Activated CD8-positive, alpha-beta memory T cell treated with anti-CD3 and anti-CD28 coated beads, Interleukin-2, amount 10 ng/mL, durations not matched to agents 7 days and 5 days (primary cell): ENCODE measurements at regions not wholly inside any gene's neighbourhood (a gene's known extent, or its start where the extent isn't known, plus 50 kb on each side); places are given as distances from the start of the nearest gene placed in this dataset.

Experiments used
- ATAC-seq: fragments of 150-1000 bp; cut with Tn5 transposase; one replicate; pipeline ENCODE4 v1.10.0; 2021; ENCODE audit warnings: moderate library complexity
- CTCF ChIA-PET: fragments of 350-600 bp; sonication (Branson Sonifier 250); formaldehyde crosslinking; loops from one replicate; lab custom pipeline; 2021; ENCODE audit warnings: antibody characterized with exemption; lab: Charles Lee
- DNase-seq: peaks from one replicate; pipeline ENCODE4 v3.0.0-alpha.2; 2020
- H3K27ac Mint-ChIP-seq: one replicate; pipeline ENCODE4 v1.8.0; 2021; ENCODE audit warnings: mild to moderate bottlenecking, mixed read lengths
- H3K27me3 Mint-ChIP-seq: one replicate; pipeline ENCODE4 v1.8.0; 2021; ENCODE audit warnings: mixed read lengths
- H3K36me3 Mint-ChIP-seq: one replicate; pipeline ENCODE4 v1.8.0; 2021; ENCODE audit warnings: mild to moderate bottlenecking, mixed read lengths
- H3K4me1 Mint-ChIP-seq: one replicate; pipeline ENCODE4 v1.8.0; 2021; ENCODE audit warnings: mixed read lengths
- H3K4me3 Mint-ChIP-seq: one replicate; pipeline ENCODE4 v1.8.0; 2021; ENCODE audit warnings: mild to moderate bottlenecking, moderate library complexity, mixed read lengths
- H3K9me3 Mint-ChIP-seq: one replicate; pipeline ENCODE4 v1.8.0; 2022; ENCODE audit warnings: low read depth, mixed read lengths

- no peak overlapping the region for H3K4me3 Mint-ChIP-seq
These were observed 139.3 kb upstream of the HMCN1 start for GRCh38 chr1:185594786-185595410.

DNA sequence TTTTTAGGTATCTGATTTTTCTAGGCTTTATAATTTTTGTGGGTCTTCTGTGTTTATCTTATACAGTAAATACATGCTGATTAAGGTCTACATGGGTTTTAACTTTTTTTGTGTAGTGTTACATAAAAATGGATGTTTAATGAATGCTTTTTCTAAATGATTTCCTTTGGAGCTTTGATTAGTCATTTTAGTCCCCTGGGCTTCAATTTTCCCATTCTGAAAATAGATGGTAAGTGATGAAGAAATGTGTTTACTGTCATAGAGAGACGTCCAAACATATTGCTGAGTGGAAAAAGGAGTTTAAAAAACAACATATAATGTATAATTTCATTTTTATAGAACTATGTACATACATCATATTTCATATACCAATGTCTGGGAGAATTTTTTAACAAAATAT, 140.9 kb upstream of the HMCN1 start:
- no peak for ATAC-seq
- CTCF ChIA-PET: interaction anchor here (1.3 kb wide), 1 partner anchor 77 kb away, joined by 7 read pairs; no protein-coding TSS in a partner anchor
- Mint-ChIP-seq H3K27me3 (no peaks in the 10 kb centered on the region), H3K4me3 (no peak overlapping the region), H3K9me3 (peaks cover 2% of the 10 kb centered on the region), H3K36me3 (peaks cover 12% of the 10 kb centered on the region), H3K4me1 (peaks cover 23% of the 10 kb centered on the region), H3K27ac (no peak overlapping the region)
- no peak for DNase-seq

More at GRCh38 chr1:185594786-185595410, 139.3 kb upstream of the HMCN1 start:
- CTCF ChIA-PET: interaction anchor here (1.3 to 3.1 kb wide), 15 partner anchors 15 to 356 kb away, joined by 3 to 17 read pairs (median 7); partner anchors contain the start of gene IVNS1ABP
- Mint-ChIP-seq H3K27ac (no peak overlapping the region), H3K36me3 (peaks cover 12% of the 10 kb centered on the region), H3K4me1 (peaks cover 23% of the 10 kb centered on the region), H3K9me3 (peaks cover 4% of the 10 kb centered on the region), H3K27me3 (no peaks in the 10 kb centered on the region)
- ATAC-seq: no peak
- no peak for DNase-seq

GRCh38 chr1:185585770-185586169, 148.4 kb upstream of the HMCN1 start:
- H3K4me1 Mint-ChIP-seq: no peaks in the 10 kb centered on the region
- no peaks in the 10 kb centered on the region for H3K27me3 Mint-ChIP-seq
- CTCF ChIA-PET: interaction anchor here (2.7 kb wide), 1 partner anchor 10 kb away, joined by 7 read pairs; no protein-coding TSS in a partner anchor
- no peak overlapping the region for H3K4me3 Mint-ChIP-seq
- DNase-seq: no peak
- H3K9me3 Mint-ChIP-seq: peaks cover 19% of the 10 kb centered on the region
- no peak for ATAC-seq
- no peak overlapping the region for H3K27ac Mint-ChIP-seq
- H3K36me3 Mint-ChIP-seq: peaks cover 27% of the 10 kb centered on the region

- peaks cover 33% of the 10 kb centered on the region for H3K9me3 Mint-ChIP-seq
- CTCF ChIA-PET: interaction anchor here (0.5 to 1.3 kb wide), 3 partner anchors 14 to 42 kb away, joined by 3 read pairs; no protein-coding TSS in a partner anchor
- DNase-seq: no peak
- no peaks in the 10 kb centered on the region for H3K4me1 Mint-ChIP-seq
- no peaks in the 10 kb centered on the region for H3K27me3 Mint-ChIP-seq
- ATAC-seq: no peak
- H3K36me3 Mint-ChIP-seq: peaks cover 55% of the 10 kb centered on the region
- H3K4me3 Mint-ChIP-seq: no peak overlapping the region
- no peak overlapping the region for H3K27ac Mint-ChIP-seq
These were observed 152.0 kb upstream of the HMCN1 start for GRCh38 chr1:185581961-185582725.

DNA sequence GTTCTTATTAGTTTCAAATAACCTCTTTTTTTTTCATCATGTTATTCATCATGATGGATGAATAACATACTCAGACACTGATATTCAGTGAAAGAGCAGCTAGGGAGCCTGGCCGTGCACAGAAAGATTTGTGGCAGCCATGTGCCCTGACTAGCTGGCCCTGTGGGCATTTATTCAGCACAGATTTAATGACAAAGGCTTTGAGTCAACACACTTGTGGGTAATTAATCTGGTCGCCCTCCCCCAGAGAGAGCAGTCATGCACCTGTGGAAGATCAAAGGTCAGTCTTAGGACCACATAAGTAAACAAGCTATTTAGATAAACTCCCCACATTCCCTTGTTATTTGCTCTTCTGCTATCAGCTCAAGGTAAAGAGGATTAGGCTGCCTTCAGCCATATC, 153.2 kb upstream of the HMCN1 start:
- H3K9me3 Mint-ChIP-seq: peaks cover 35% of the 10 kb centered on the region
- ATAC-seq (no peak), DNase-seq (no peak)
- no peaks in the 10 kb centered on the region for H3K27me3 Mint-ChIP-seq
- no peak overlapping the region for H3K4me3 Mint-ChIP-seq
- no peak overlapping the region for H3K27ac Mint-ChIP-seq
- peaks cover 60% of the 10 kb centered on the region for H3K36me3 Mint-ChIP-seq
- peaks cover 2% of the 10 kb centered on the region for H3K4me1 Mint-ChIP-seq
- CTCF ChIA-PET: interaction anchor here (0.6 to 1.6 kb wide), 4 partner anchors 15 to 411 kb away, joined by 3 to 8 read pairs (median 3); no protein-coding TSS in a partner anchor

DNA sequence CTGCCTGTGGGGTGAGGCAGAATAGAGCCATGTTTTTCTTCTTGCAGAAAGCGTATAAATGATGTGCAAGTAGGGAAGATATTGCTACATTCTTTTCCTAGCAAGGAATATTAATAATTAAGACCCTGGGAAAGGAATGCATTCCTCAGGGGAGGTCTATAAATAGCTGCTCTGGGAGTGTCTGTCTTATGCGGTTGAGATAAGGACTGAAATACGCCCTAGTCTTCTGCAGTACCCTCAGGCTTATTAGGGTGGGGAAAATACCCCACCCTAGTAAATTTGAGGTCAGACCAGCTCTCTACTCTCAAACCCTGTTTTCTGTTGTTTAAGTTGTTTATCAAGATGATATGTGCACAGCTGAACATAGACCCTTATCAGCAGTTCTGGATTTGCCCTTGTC, 155.9 kb upstream of the HMCN1 start:
- H3K36me3 Mint-ChIP-seq: peaks cover 70% of the 10 kb centered on the region
- peaks cover 4% of the 10 kb centered on the region for H3K4me1 Mint-ChIP-seq
- DNase-seq (no peak), ATAC-seq (no peak)
- H3K27ac Mint-ChIP-seq: no peak overlapping the region
- no peaks in the 10 kb centered on the region for H3K27me3 Mint-ChIP-seq
- H3K4me3 Mint-ChIP-seq: no peak overlapping the region
- H3K9me3 Mint-ChIP-seq: peaks cover 36% of the 10 kb centered on the region
- CTCF ChIA-PET: interaction anchor here (1.2 kb wide), 1 partner anchor 9 kb away, joined by 4 read pairs; no protein-coding TSS in a partner anchor

DNA sequence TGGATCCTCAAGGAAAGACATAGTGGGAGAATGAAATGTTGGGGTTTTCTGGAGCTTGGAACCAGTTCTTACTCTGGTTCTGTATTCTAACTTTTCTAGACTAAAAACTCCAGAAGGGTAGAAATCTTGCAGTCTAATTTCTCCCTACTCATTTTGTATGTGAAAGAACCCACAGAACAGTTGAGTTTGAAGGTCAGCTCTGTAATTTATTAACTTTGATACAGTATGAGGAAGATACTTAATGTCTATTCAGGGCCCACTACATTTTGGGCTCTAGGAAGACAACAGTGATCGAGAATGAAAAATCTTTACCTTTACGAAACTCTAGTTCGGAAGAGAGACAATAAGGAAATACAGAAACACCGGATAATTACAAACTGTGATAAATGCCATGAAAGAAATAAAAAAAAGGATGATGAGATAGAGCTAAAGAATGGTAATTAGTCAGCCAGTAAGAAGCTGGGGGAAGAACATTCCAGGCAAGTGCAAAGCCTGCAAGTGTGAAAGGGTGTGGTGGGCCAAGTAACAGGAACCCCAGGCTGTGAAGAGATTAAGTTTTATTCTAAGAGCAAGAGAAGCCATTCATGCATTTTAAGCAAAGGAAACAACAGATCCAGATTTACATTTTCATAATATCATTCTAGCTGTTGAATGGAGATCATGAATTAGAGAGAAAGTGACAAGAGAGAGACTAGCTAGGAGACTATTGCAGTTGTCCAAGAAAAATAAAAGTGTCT, 159.9 kb upstream of the HMCN1 start:
- H3K27me3 Mint-ChIP-seq: no peaks in the 10 kb centered on the region

DNA sequence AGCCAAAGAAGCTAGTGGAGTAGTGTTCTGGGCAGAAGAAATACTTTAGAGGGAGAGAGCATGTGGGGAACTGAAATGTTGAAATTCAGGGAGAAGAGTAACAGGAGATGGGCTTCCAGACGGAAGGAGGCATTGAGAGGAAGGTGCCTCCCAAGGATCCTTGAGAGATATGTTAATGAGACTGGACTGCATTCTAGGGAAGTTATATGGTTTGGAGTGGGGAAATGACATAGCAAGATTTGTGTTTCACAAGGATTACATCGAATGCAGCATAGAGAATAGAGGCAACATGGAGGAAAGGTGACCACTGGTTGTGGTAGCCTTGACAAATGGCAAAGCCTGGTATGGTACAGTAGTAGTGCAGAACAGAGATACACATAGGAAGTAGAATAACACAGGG, 160.5 kb upstream of the HMCN1 start:
- peaks cover 47% of the 10 kb centered on the region for H3K36me3 Mint-ChIP-seq
- peaks cover 21% of the 10 kb centered on the region for H3K9me3 Mint-ChIP-seq
- ATAC-seq: no peak
- DNase-seq: no peak
- no peaks in the 10 kb centered on the region for H3K27me3 Mint-ChIP-seq
- CTCF ChIA-PET: interaction anchor here (2.4 to 2.5 kb wide), 2 partner anchors 22 to 96 kb away, joined by 8 read pairs; no protein-coding TSS in a partner anchor
- no peak overlapping the region for H3K4me3 Mint-ChIP-seq
- H3K27ac Mint-ChIP-seq: no peak overlapping the region
- H3K4me1 Mint-ChIP-seq: peaks cover 15% of the 10 kb centered on the region

More for the DNA sequence above, 159.9 kb upstream of the HMCN1 start:
- no peak for ATAC-seq
- DNase-seq: no peak
- peaks cover 50% of the 10 kb centered on the region for H3K36me3 Mint-ChIP-seq
- peaks cover 25% of the 10 kb centered on the region for H3K9me3 Mint-ChIP-seq
- CTCF ChIA-PET: interaction anchor here (2.4 to 2.5 kb wide), 2 partner anchors 21 to 96 kb away, joined by 8 read pairs; no protein-coding TSS in a partner anchor
- H3K4me1 Mint-ChIP-seq: peaks cover 8% of the 10 kb centered on the region
- H3K4me3 Mint-ChIP-seq: no peak overlapping the region
- no peak overlapping the region for H3K27ac Mint-ChIP-seq

DNA sequence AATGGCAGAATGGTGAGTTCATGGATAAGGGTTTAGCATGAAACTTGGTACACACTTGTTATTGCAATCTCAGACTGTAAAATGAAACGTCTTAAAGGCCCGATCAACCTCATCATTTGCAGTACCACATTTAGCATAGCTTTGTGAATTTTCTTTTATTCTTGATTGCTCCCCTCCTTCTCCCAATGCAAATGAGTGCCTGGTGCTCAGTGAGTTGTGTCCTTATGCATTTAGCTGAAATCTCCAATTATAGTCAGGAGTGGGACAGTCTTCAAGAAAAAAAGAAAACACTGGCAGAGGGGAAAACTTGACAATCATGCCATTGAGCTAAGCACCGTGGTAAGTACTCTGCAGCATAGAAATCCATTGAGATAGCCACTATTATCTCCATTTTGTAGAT, 161.0 kb upstream of the HMCN1 start:
- Mint-ChIP-seq H3K4me3 (no peak overlapping the region), H3K4me1 (peaks cover 20% of the 10 kb centered on the region), H3K9me3 (peaks cover 17% of the 10 kb centered on the region), H3K27ac (no peak overlapping the region), H3K36me3 (peaks cover 43% of the 10 kb centered on the region), H3K27me3 (no peaks in the 10 kb centered on the region)
- CTCF ChIA-PET: interaction anchor here (2.4 to 2.5 kb wide), 2 partner anchors 23 to 97 kb away, joined by 8 read pairs; no protein-coding TSS in a partner anchor
- DNase-seq (no peak), ATAC-seq (no peak)

- Mint-ChIP-seq H3K36me3 (peaks cover 29% of the 10 kb centered on the region), H3K4me3 (no peak overlapping the region), H3K4me1 (peaks cover 39% of the 10 kb centered on the region), H3K27me3 (no peaks in the 10 kb centered on the region), H3K9me3 (peaks cover 11% of the 10 kb centered on the region), H3K27ac (no peak overlapping the region)
- CTCF ChIA-PET: no interaction called here
- DNase-seq: no peak
- ATAC-seq: no peak
These were observed 163.2 kb upstream of the HMCN1 start for GRCh38 chr1:185570962-185571361.

- H3K27me3 Mint-ChIP-seq: no peaks in the 10 kb centered on the region
- CTCF ChIA-PET: interaction anchor here (1.0 to 2.6 kb wide), 8 partner anchors 8 to 252 kb away, joined by 3 to 16 read pairs (median 4); partner anchors contain the start of gene IVNS1ABP
- peaks cover 21% of the 10 kb centered on the region for H3K36me3 Mint-ChIP-seq
- H3K4me1 Mint-ChIP-seq: peaks cover 45% of the 10 kb centered on the region
- no peak for DNase-seq
- H3K4me3 Mint-ChIP-seq: no peak overlapping the region
- H3K9me3 Mint-ChIP-seq: peaks cover 6% of the 10 kb centered on the region
- peak; percentile 52 for ATAC-seq
- peak overlapping the region; percentile 88 for H3K27ac Mint-ChIP-seq
These were observed 165.8 kb upstream of the HMCN1 start for GRCh38 chr1:185568155-185569123.

DNA sequence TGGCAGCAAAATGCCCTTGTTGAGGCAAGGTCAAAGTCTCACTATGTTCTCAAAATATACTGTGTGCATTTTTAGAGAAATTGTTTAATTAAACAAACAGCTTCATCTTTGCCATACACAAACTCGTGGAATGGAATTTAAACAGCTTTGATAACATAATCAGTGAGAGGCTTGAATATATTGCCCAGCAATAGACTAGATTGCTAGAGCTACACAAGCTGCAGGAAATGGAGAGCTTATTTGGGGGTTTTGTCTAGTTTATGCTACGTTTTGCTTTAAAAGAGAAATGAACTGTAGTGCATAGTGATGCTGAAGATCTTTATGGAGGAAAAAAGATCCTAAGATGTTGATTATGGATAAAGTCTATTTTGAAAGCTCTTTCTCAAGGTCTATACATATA, 166.8 kb upstream of the HMCN1 start:
- peaks cover 47% of the 10 kb centered on the region for H3K4me1 Mint-ChIP-seq
- CTCF ChIA-PET: interaction anchor here (0.7 to 2.6 kb wide), 10 partner anchors 9 to 329 kb away, joined by 3 to 16 read pairs (median 4); partner anchors contain the start of gene IVNS1ABP
- H3K4me3 Mint-ChIP-seq: peak overlapping the region; percentile 39
- DNase-seq (no peak), ATAC-seq (peak; percentile 16)
- no peaks in the 10 kb centered on the region for H3K9me3 Mint-ChIP-seq
- H3K36me3 Mint-ChIP-seq: peaks cover 15% of the 10 kb centered on the region
- H3K27me3 Mint-ChIP-seq: no peaks in the 10 kb centered on the region
- H3K27ac Mint-ChIP-seq: peak overlapping the region; percentile 88
